H1 (cell line): ENCODE measurements at regions not wholly inside any gene's neighbourhood (a gene's known extent, or its start where the extent isn't known, plus 50 kb on each side); places are given as distances from the start of the nearest gene placed in this dataset.

Experiments
- CTCF ChIA-PET: fragments of 300-600 bp; sonication (Branson Sonifier 250); formaldehyde crosslinking; loops from one replicate; lab custom pipeline; 2021; ENCODE audit not compliant: partially characterized antibody; lab: Charles Lee
- POLR2A ChIA-PET: fragments of 300-600 bp; sonication (Branson Sonifier 250); formaldehyde crosslinking; loops from one replicate; lab custom pipeline; 2021; ENCODE audit warnings: inconsistent platforms; ENCODE audit not compliant: partially characterized antibody; lab: Charles Lee
- DNase-seq, 2 experiments: peaks; one replicate each; pipeline versions ENCODE4 v3.0.0 to v3.0.0-alpha.2; 2010 to 2022; ENCODE audit warnings: low spot score in 2 of 2, low read depth in 1 of 2, mixed read lengths in 1 of 2
- FAIRE-seq: peaks from 2 replicates; lab custom pipeline; 2011; peaks lifted over from hg19 to GRCh38; lab: Jason Lieb, UNC
- H2AFZ ChIP-seq: 2 replicates; pipeline ENCODE4 v1.8.1; 2012; ENCODE audit warnings: low read length, inconsistent platforms
- H2AK5ac ChIP-seq: 2 replicates; pipeline ENCODE4 v1.6.1; 2013; ENCODE audit warnings: low read depth, low read length
- H2BK120ac ChIP-seq: replicated peaks from 2 replicates; pipeline ENCODE3; 2013; ENCODE audit warnings: low read depth, low read length, inconsistent platforms
- H2BK12ac ChIP-seq: 2 replicates; pipeline ENCODE4 v1.6.1; 2013; ENCODE audit warnings: low read depth, low read length
- H2BK15ac ChIP-seq: 2 replicates; pipeline ENCODE4 v1.6.1; 2013; ENCODE audit warnings: low read length
- H2BK20ac ChIP-seq: 2 replicates; pipeline ENCODE4 v1.6.1; 2013; ENCODE audit warnings: low read length
- H2BK5ac ChIP-seq: 2 replicates; pipeline ENCODE4 v1.6.1; 2013; ENCODE audit warnings: low read depth, low read length
- H3K14ac ChIP-seq: 2 replicates; pipeline ENCODE4 v1.6.1; 2013; ENCODE audit warnings: inconsistent platforms; ENCODE audit not compliant: insufficient read length
- H3K18ac ChIP-seq: 2 replicates; pipeline ENCODE4 v1.6.1; 2013; ENCODE audit warnings: low read length; ENCODE audit errors: extremely low read depth
- H3K23ac ChIP-seq: 2 replicates; pipeline ENCODE4 v1.6.1; 2013; ENCODE audit warnings: inconsistent platforms; ENCODE audit not compliant: insufficient read length
- H3K23me2 ChIP-seq: 2 replicates; pipeline ENCODE4 v1.6.1; 2013; ENCODE audit warnings: low read depth, low read length
- H3K27ac ChIP-seq: 2 replicates; pipeline ENCODE4 v1.6.1; 2011; ENCODE audit warnings: low read depth, low read length, inconsistent platforms
- H3K27me3 ChIP-seq, 4 experiments: replicated peaks in 1 of 4; 1 replicate in 1 of 4; 2 replicates in 3 of 4; pipeline versions ENCODE4 v1.6.1 to v1.8.1; 2011 to 2013; ENCODE audit warnings: low read length in 3 of 4, mild to moderate bottlenecking in 3 of 4, inconsistent platforms in 2 of 4, mixed read lengths in 2 of 4, moderate library complexity in 1 of 4; ENCODE audit not compliant: control insufficient read depth in 3 of 4, insufficient read depth in 3 of 4; ENCODE audit errors: extremely low read depth in 1 of 4
- H3K36me3 ChIP-seq, 4 experiments: 2 replicates each; pipeline versions ENCODE4 v1.6.1 to v1.8.1; 2011 to 2013; ENCODE audit warnings: mild to moderate bottlenecking in 4 of 4, low read length in 3 of 4, moderate library complexity in 2 of 4, control low read depth in 1 of 4, inconsistent platforms in 1 of 4; ENCODE audit not compliant: insufficient read depth in 4 of 4, control insufficient read depth in 2 of 4
- H3K4ac ChIP-seq: replicated peaks from 2 replicates; pipeline ENCODE3; 2013; ENCODE audit warnings: low read length, low read depth, mixed read lengths, inconsistent platforms; ENCODE audit not compliant: insufficient read length
- H3K4me1 ChIP-seq, 4 experiments: replicated peaks in 1 of 4; 1 replicate in 1 of 4; 2 replicates in 3 of 4; pipeline versions ENCODE4 v1.6.1 to v1.8.1; 2011 to 2013; ENCODE audit warnings: low read length in 3 of 4, inconsistent platforms in 2 of 4, mixed read lengths in 1 of 4; ENCODE audit not compliant: insufficient read depth in 4 of 4, control insufficient read depth in 3 of 4
- H3K4me2 ChIP-seq, 2 experiments: 2 replicates each; pipeline versions ENCODE4 v1.6.1 to v1.8.1; 2011 to 2013; ENCODE audit warnings: low read depth in 2 of 2, low read length in 2 of 2, control low read depth in 1 of 2, inconsistent platforms in 1 of 2, mild to moderate bottlenecking in 1 of 2; ENCODE audit not compliant: insufficient read depth in 1 of 2
- H3K4me3 ChIP-seq, 4 experiments: fragments of 200-600, 300-600 bp in 1 of 4; sonication (generic), shearing (Covaris generic), sonication (Bioruptor Twin) in 1 of 4; 2 replicates each; pipeline versions ENCODE4 v1.5.1 to v1.8.1; 2011 to 2016; ENCODE audit warnings: low read length in 4 of 4, low read depth in 3 of 4, control low read depth in 2 of 4, inconsistent platforms in 2 of 4, mild to moderate bottlenecking in 2 of 4, mixed read lengths in 1 of 4, moderate library complexity in 1 of 4; ENCODE audit not compliant: insufficient read depth in 2 of 4; ENCODE audit errors: extremely low read depth in 1 of 4
- H3K56ac ChIP-seq: replicated peaks from 2 replicates; pipeline ENCODE3; 2013; ENCODE audit warnings: low read depth, mild to moderate bottlenecking, mixed read lengths, low read length, inconsistent platforms; ENCODE audit not compliant: insufficient read length
- H3K79me1 ChIP-seq: 2 replicates; pipeline ENCODE4 v1.6.1; 2013; ENCODE audit warnings: low read depth, low read length, control low read depth
- H3K79me2 ChIP-seq, 2 experiments: 2 replicates each; pipeline versions ENCODE4 v1.6.1 to v1.8.1; 2012 to 2013; ENCODE audit warnings: low read length in 2 of 2, mild to moderate bottlenecking in 2 of 2, inconsistent platforms in 1 of 2; ENCODE audit not compliant: insufficient read depth in 2 of 2, control insufficient read depth in 1 of 2
- H3K9ac ChIP-seq, 4 experiments: replicated peaks in 1 of 4; 1 replicate in 1 of 4; 2 replicates in 3 of 4; pipeline versions ENCODE4 v1.6.1 to v1.8.1; 2011 to 2013; ENCODE audit warnings: low read depth in 3 of 4, low read length in 3 of 4, control low read depth in 2 of 4, mild to moderate bottlenecking in 2 of 4, moderate library complexity in 2 of 4, inconsistent platforms in 1 of 4; ENCODE audit errors: extremely low read depth in 1 of 4
- H3K9me3 ChIP-seq, 2 experiments: 2 replicates each; pipeline versions ENCODE4 v1.6.1 to v1.8.1; 2012 to 2013; ENCODE audit warnings: mild to moderate bottlenecking in 2 of 2, moderate library complexity in 2 of 2, control low read depth in 1 of 2, inconsistent platforms in 1 of 2, low read depth in 1 of 2, low read length in 1 of 2, mixed read lengths in 1 of 2; ENCODE audit not compliant: insufficient read depth in 2 of 2
- H4K20me1 ChIP-seq, 2 experiments: replicated peaks in 1 of 2; 2 replicates each; pipeline versions ENCODE3 to v1.8.1; 2011 to 2013; ENCODE audit warnings: inconsistent platforms in 2 of 2, low read length in 2 of 2, mild to moderate bottlenecking in 1 of 2; ENCODE audit not compliant: insufficient read depth in 2 of 2, control insufficient read depth in 1 of 2
- H4K5ac ChIP-seq: 2 replicates; pipeline ENCODE4 v1.6.1; 2013; ENCODE audit warnings: low read length, low read depth, mixed read lengths, inconsistent platforms; ENCODE audit not compliant: insufficient read length
- H4K8ac ChIP-seq: 2 replicates; pipeline ENCODE4 v1.8.0; 2013; ENCODE audit warnings: mild to moderate bottlenecking, moderate library complexity, low read length, inconsistent platforms; ENCODE audit not compliant: insufficient read depth; ENCODE audit errors: extremely low read depth
- H4K91ac ChIP-seq: replicated peaks from 2 replicates; pipeline ENCODE3; 2013; ENCODE audit warnings: low read length, mixed read lengths, inconsistent platforms; ENCODE audit not compliant: insufficient read length
- CBX8 ChIP-seq: fragments of 300-800, 300-1000 bp; sonication (generic); IDR thresholded peaks from 2 replicates; pipeline ENCODE4 v1.7.1; 2016; ENCODE audit warnings: low read depth, low read length, borderline replicate concordance
- CEBPB ChIP-seq: IDR thresholded peaks from 2 replicates; pipeline ENCODE4 v1.6.1; 2012; ENCODE audit warnings: low read depth, low read length
- EZH2 ChIP-seq: fragments of 200-600 bp; sonication (generic); IDR thresholded peaks from 2 replicates; pipeline ENCODE4 v1.7.1; 2012; ENCODE audit warnings: low read depth, mild to moderate bottlenecking, moderate library complexity, low read length, inconsistent platforms; ENCODE audit not compliant: severe bottlenecking
- JUN ChIP-seq: IDR thresholded peaks from 2 replicates; pipeline ENCODE4 v1.6.1; 2011; ENCODE audit warnings: low read depth, mild to moderate bottlenecking, improper control_type of control experiment, low read length
- JUND ChIP-seq: IDR thresholded peaks from 2 replicates; pipeline ENCODE4 v1.6.1; 2011; ENCODE audit warnings: mild to moderate bottlenecking, improper control_type of control experiment, low read length
- KDM5A ChIP-seq: fragments of 200-600 bp; IDR thresholded peaks from 2 replicates; pipeline ENCODE4 v1.7.1; 2012; ENCODE audit warnings: mild to moderate bottlenecking, low read length, inconsistent platforms, mixed read lengths
- NRF1 ChIP-seq: IDR thresholded peaks from 2 replicates; pipeline ENCODE4 v1.6.1; 2011; ENCODE audit warnings: mild to moderate bottlenecking, low read depth, low read length, improper control_type of control experiment
- RBBP5 ChIP-seq: IDR thresholded peaks from 2 replicates; pipeline ENCODE4 v1.7.1; 2012; ENCODE audit warnings: low read depth, mild to moderate bottlenecking, inconsistent platforms, low read length, moderate library complexity, borderline replicate concordance
- RXRA ChIP-seq: IDR thresholded peaks from 2 replicates; pipeline ENCODE4 v1.6.1; 2011; ENCODE audit warnings: low read depth, mild to moderate bottlenecking, low read length, moderate library complexity; ENCODE audit not compliant: insufficient read depth
- SP4 ChIP-seq: IDR thresholded peaks from 2 replicates; pipeline ENCODE4 v1.6.1; 2012; ENCODE audit warnings: low read length, inconsistent platforms
- USF2 ChIP-seq: IDR thresholded peaks from 2 replicates; pipeline ENCODE4 v1.6.1; 2011; ENCODE audit warnings: low read length, improper control_type of control experiment
- ZNF274 ChIP-seq: IDR thresholded peaks from 2 replicates; pipeline ENCODE4 v1.7.0; 2012; ENCODE audit warnings: low read length, borderline replicate concordance; ENCODE audit errors: extremely low read depth
- WGBS, 2 experiments: shearing (Covaris generic) in 1 of 2; methylation state at CpG; one replicate each; pipeline versions ENCODE4 v1.1.6 to v1.1.7; 2013 to 2015; ENCODE audit warnings: low lambda C conversion rate in 2 of 2, mixed read lengths in 2 of 2, inconsistent platforms in 1 of 2, low coverage in 1 of 2, missing lambda C conversion rate in 1 of 2; ENCODE audit not compliant: insufficient replicate concordance in 2 of 2, insufficient coverage in 1 of 2, insufficient read length in 1 of 2; ENCODE audit errors: extremely low coverage in 1 of 2, missing lambda C conversion rate in 1 of 2; 5-methylcytosine and 5-hydroxymethylcytosine counted together

GRCh38 chr5:57349214-57349613 is 133.4 kb downstream of the ACTBL2 start:
- POLR2A ChIA-PET = no interaction called here
- no peak for FAIRE-seq

More at GRCh38 chr5:57349214-57349613, 133.4 kb downstream of the ACTBL2 start:
- Histone ChIP-seq H3K4me3 (no peak overlapping the region), H2BK5ac (no peak overlapping the region), H3K4ac (no peak overlapping the region), H3K14ac (no peak overlapping the region), H3K27ac (no peak overlapping the region), H2AFZ (no peak overlapping the region), H3K23ac (no peak overlapping the region), H3K4me2 (no peak overlapping the region), H2BK120ac (no peak overlapping the region), H2BK20ac (no peak overlapping the region), H4K5ac (no peak overlapping the region), H2BK12ac (no peak overlapping the region), H4K8ac (no peak overlapping the region), H3K79me2 (no peaks in the 10 kb centered on the region), H3K4me1 (no peaks in the 10 kb centered on the region), H3K23me2 (no peaks in the 10 kb centered on the region), H4K20me1 (no peaks in the 10 kb centered on the region), H3K9me3 (no peaks in the 10 kb centered on the region), H3K36me3 (no peaks in the 10 kb centered on the region), H3K27me3 (no peaks in the 10 kb centered on the region), H3K18ac (no peak overlapping the region), H2BK15ac (no peak overlapping the region), H3K56ac (no peak overlapping the region), H4K91ac (no peak overlapping the region), H3K79me1 (no peaks in the 10 kb centered on the region), H2AK5ac (no peak overlapping the region), H3K9ac (no peak overlapping the region)
- CTCF ChIA-PET = interaction anchor here (3.1 kb wide), 1 partner anchor 11 kb away, joined by 18 read pairs; no protein-coding TSS in a partner anchor
- no peak for DNase-seq
- WGBS, 2 experiments = 100% methylated on average over 1 of the region's 1 CpG; no CpG with 5 or more reads in 1 of the 2 experiments
- TF ChIP-seq USF2 (no peak), KDM5A (no peak), EZH2 (no peak), CEBPB (no peak), RXRA (no peak), JUN (no peak), RBBP5 (no peak), SP4 (no peak), NRF1 (no peak), CBX8 (no peak), JUND (no peak), ZNF274 (no peak)
